ENCODE measurements at regions not wholly inside any gene's neighbourhood (a gene's known extent, or its start where the extent isn't known, plus 50 kb on each side); places are given as distances from the start of the nearest gene placed in this dataset.

DNA sequence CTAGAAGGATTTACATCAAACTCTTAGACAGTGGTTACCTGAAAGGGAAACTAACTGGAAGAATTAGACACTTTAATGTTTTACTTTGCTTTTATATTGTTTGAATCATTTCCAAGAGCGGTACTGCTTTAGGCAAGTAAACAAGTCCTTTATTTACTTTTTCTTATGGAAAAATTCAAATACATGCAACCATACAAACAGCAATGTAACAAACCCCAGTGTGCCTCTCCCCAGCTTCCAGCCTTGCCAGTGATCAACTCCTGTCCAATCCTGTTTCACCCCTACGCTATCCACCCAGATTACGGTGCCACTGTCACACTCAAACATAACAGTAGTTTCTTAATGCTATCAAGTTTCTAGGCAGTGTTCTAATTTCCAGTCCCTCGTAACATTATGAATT, 85.9 kb downstream of the C16orf95 start:
- TF ChIP-seq POLR2A (IDR thresholded peaks at IDR 0.05) (no peak), CTCF (IDR thresholded peaks at IDR 0.05) (no peak)
